ENCODE measurements at regions not wholly inside any gene's neighbourhood (a gene's known extent, or its start where the extent isn't known, plus 50 kb on each side); places are given as distances from the start of the nearest gene placed in this dataset.
"Not testable (repeated sequence)": the region's sequence is repeated elsewhere in the genome, so short reads cannot be mapped to it uniquely, and the experiment has no call there.

DNA sequence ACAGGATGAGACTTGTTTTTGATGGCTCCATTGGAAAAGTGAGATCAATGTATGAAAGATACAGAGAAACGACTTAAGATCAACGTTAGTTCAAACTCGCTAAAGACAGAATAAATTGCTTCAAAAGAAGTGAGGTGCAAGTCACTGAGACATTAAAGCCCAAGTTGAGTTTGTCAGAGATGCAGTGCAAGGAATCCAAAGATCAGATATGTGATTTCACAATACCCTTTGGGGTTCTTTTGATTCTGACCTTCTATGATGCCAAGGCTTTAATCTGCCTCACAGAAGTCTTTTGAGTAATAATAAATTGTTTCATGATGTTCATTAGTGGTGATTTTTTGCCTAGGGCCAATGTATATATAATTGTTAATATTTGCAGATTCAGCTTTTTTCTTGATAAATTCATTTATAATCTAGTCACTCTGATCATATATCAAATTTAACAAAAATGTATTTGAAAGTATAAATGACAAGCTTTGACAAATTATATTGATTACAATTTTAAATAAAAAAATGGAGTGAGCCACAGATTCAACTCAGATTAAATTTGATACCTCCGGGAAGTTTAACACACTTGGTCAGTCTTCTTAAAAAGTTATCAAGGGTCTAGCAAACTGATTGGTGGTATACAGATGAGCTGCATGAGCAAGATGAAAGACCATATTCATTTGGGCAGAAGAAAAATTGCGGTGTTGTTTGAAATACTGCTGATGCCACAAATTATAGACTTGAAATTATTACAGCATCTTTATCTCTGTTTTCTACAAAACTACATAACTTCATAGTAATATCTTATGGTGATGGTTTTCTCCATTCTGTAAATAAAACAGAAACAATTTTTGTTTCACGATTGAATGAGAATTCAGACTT is 144.8 kb upstream of the FAR2 start:
- Histone ChIP-seq H3K9me3 (ENCODE audit: severe bottlenecking) (no peaks in the 10 kb centered on the region), H3K27me3 (ENCODE audit: insufficient read depth, poor library complexity, severe bottlenecking) (no peaks in the 10 kb centered on the region), H3K27ac (ENCODE audit: poor library complexity, severe bottlenecking) (no peak overlapping the region), H3K36me3 (ENCODE audit: low read depth) (no peaks in the 10 kb centered on the region), H3K4me3 (ENCODE audit: severe bottlenecking) (no peak overlapping the region), H3K4me1 (ENCODE audit: insufficient read depth, poor library complexity, severe bottlenecking) (no peaks in the 10 kb centered on the region)
- TF ChIP-seq, protein P1, sequence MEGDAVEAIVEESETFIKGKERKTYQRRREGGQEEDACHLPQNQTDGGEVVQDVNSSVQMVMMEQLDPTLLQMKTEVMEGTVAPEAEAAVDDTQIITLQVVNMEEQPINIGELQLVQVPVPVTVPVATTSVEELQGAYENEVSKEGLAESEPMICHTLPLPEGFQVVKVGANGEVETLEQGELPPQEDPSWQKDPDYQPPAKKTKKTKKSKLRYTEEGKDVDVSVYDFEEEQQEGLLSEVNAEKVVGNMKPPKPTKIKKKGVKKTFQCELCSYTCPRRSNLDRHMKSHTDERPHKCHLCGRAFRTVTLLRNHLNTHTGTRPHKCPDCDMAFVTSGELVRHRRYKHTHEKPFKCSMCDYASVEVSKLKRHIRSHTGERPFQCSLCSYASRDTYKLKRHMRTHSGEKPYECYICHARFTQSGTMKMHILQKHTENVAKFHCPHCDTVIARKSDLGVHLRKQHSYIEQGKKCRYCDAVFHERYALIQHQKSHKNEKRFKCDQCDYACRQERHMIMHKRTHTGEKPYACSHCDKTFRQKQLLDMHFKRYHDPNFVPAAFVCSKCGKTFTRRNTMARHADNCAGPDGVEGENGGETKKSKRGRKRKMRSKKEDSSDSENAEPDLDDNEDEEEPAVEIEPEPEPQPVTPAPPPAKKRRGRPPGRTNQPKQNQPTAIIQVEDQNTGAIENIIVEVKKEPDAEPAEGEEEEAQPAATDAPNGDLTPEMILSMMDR (IDR thresholded peaks at IDR 0.05; ENCODE audit: poor library complexity, severe bottlenecking) = no peak
- DNase-seq (ENCODE audit: low spot score) (no peak), ATAC-seq (ENCODE audit: low read depth) (no peak)

DNA sequence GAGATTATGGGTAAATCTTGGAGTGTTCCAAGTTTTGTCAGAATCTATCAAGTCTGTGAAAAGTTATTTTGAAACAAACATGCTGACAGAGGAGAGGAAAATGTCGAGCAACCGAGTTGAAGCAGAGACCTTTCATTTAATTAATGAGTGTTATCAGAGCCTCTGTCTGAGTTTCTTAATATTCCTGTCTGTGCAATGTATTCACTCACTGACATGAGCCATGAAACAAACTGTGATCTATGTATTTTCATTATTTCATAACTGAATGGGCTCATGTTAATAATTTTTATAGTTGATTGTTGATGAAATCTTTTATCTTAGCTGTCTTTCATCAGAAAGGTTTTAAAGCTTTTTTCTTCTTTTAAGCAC is 144.2 kb upstream of the FAR2 start:
- Histone ChIP-seq H3K9me3 (ENCODE audit: severe bottlenecking) (no peaks in the 10 kb centered on the region), H3K36me3 (ENCODE audit: low read depth) (no peaks in the 10 kb centered on the region), H3K27me3 (ENCODE audit: insufficient read depth, poor library complexity, severe bottlenecking) (no peaks in the 10 kb centered on the region), H3K4me1 (ENCODE audit: insufficient read depth, poor library complexity, severe bottlenecking) (no peaks in the 10 kb centered on the region), H3K27ac (ENCODE audit: poor library complexity, severe bottlenecking) (no peak overlapping the region), H3K4me3 (ENCODE audit: severe bottlenecking) (no peak overlapping the region)
- DNase-seq (ENCODE audit: low spot score) (no peak), ATAC-seq (ENCODE audit: low read depth) (no peak)
- TF ChIP-seq, protein P1 (IDR thresholded peaks at IDR 0.05; ENCODE audit: poor library complexity, severe bottlenecking) = no peak

DNA sequence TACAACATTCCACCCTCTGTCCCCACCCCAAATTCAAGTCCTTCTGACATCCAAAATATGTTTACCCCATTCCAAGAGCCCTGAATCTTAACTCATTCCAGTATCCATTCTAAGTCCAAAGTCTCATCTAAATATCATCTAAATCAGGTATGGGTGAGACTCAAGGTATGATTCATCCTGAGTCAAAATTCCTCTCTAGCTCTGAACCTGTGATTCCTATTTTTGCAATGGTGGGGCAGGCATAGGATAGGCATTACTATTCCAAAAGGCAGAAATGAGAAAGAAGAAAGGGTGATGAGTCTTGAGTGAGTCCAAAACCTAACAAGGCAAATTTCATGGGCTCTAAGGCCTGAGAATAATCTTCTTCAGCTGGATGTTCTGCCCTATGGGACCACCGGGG is 140.3 kb upstream of the FAR2 start:
- DNase-seq (ENCODE audit: low spot score) = no peak
- no peak overlapping the region for H3K27ac ChIP-seq (ENCODE audit: poor library complexity, severe bottlenecking)
- no peaks in the 10 kb centered on the region for H3K36me3 ChIP-seq (ENCODE audit: low read depth)
- H3K27me3 ChIP-seq (ENCODE audit: insufficient read depth, poor library complexity, severe bottlenecking) = no peaks in the 10 kb centered on the region
- no peak overlapping the region for H3K4me3 ChIP-seq (ENCODE audit: severe bottlenecking)
- TF ChIP-seq, protein P1 (IDR thresholded peaks at IDR 0.05; ENCODE audit: poor library complexity, severe bottlenecking) = no peak
- no peaks in the 10 kb centered on the region for H3K9me3 ChIP-seq (ENCODE audit: severe bottlenecking)
- peak; percentile 69; the same call in 2 of the 3 replicates for ATAC-seq (ENCODE audit: low read depth)
- no peaks in the 10 kb centered on the region for H3K4me1 ChIP-seq (ENCODE audit: insufficient read depth, poor library complexity, severe bottlenecking)

DNA sequence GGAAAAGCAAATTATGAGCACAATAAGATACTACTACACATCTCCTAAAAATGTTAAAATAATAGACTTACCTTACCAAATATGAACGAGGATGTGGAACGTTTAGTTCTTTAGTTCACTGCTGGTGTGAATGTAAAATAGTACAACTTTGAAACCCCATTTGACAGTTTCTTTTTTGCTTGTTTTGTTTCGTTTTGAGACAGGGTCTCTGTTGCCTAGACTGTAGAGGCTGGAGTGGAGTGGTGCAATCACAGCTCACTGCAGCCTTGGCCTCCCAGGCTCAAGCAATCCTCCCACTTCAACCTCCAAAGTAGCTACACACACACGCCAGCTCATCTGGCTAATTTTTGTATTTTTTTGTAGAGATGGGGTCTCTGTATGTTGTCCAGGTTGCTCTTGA is 136.4 kb upstream of the FAR2 start:
- Histone ChIP-seq H3K9me3 (ENCODE audit: severe bottlenecking) (no peaks in the 10 kb centered on the region), H3K27ac (ENCODE audit: poor library complexity, severe bottlenecking) (no peak overlapping the region), H3K36me3 (ENCODE audit: low read depth) (no peaks in the 10 kb centered on the region), H3K4me3 (ENCODE audit: severe bottlenecking) (no peak overlapping the region), H3K27me3 (ENCODE audit: insufficient read depth, poor library complexity, severe bottlenecking) (no peaks in the 10 kb centered on the region), H3K4me1 (ENCODE audit: insufficient read depth, poor library complexity, severe bottlenecking) (no peaks in the 10 kb centered on the region)
- no peak for DNase-seq (ENCODE audit: low spot score)
- no peak for ATAC-seq (ENCODE audit: low read depth)
- TF ChIP-seq, protein P1 (IDR thresholded peaks at IDR 0.05; ENCODE audit: poor library complexity, severe bottlenecking) = no peak

DNA sequence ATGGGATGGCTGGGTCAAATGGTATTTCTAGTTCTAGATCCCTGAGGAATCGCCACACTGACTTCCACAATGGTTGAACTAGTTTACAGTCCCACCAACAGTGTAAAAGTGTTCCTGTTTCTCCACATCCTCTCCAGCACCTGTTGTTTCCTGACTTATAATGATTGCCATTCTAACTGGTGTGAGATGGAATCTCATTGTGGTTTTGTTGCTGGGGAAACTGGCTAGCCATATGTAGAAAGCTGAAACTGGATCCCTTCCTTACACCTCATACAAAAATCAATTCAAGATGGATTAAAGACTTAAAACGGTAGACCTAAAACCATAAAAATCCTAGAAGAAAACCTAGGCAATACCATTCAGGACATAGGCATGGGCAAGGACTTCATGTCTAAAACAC is 131.5 kb upstream of the FAR2 start:
- not testable (repeated sequence) for DNase-seq (ENCODE audit: low spot score); H3K4me3 ChIP-seq (ENCODE audit: severe bottlenecking); H3K27ac ChIP-seq (ENCODE audit: poor library complexity, severe bottlenecking)

More for the DNA sequence above, 131.5 kb upstream of the FAR2 start:
- not testable (repeated sequence) for ATAC-seq (ENCODE audit: low read depth); H3K36me3 ChIP-seq (ENCODE audit: low read depth); H3K9me3 ChIP-seq (ENCODE audit: severe bottlenecking); H3K27me3 ChIP-seq (ENCODE audit: insufficient read depth, poor library complexity, severe bottlenecking); H3K4me1 ChIP-seq (ENCODE audit: insufficient read depth, poor library complexity, severe bottlenecking)
